ENCODE measurements at regions not wholly inside any gene's neighbourhood (a gene's known extent, or its start where the extent isn't known, plus 50 kb on each side); places are given as distances from the start of the nearest gene placed in this dataset.

GRCh38 chr3:73727117-73727821, 102.5 kb upstream of the PDZRN3 start:
- no peaks in the 10 kb centered on the region for H3K27me3 ChIP-seq (replicated peaks; ENCODE audit: insufficient read depth)
- TF ChIP-seq POLR2A (IDR thresholded peaks at IDR 0.05) (no peak), CTCF (IDR thresholded peaks at IDR 0.05) (no peak), POLR2AphosphoS5 (IDR thresholded peaks at IDR 0.05) (no peak)
- WGBS, result 60% methylated on average over 8 of the region's 8 CpGs
- no peak for DNase-seq (ENCODE audit: low spot score)
- no peak overlapping the region for H3K27ac ChIP-seq
- H3K4me3 ChIP-seq, result no peak overlapping the region
- H3K36me3 ChIP-seq, result no peaks in the 10 kb centered on the region
- no peaks in the 10 kb centered on the region for H3K4me1 ChIP-seq (replicated peaks)
- intact Hi-C loops (cut with DNase I), result no loop called here
- no peaks in the 10 kb centered on the region for H3K9me3 ChIP-seq

GRCh38 chr3:73723596-73723995, 98.9 kb upstream of the PDZRN3 start:
- 89% methylated on average over 3 of the region's 3 CpGs for WGBS
- DNase-seq (ENCODE audit: low spot score), result no peak
- intact Hi-C loops (cut with DNase I), result no loop called here

GRCh38 chr3:73719861-73720260, 95.1 kb upstream of the PDZRN3 start:
- Histone ChIP-seq H3K27ac (peak overlapping the region; percentile 83 to 84), H3K27me3 (replicated peaks; ENCODE audit: insufficient read depth) (no peaks in the 10 kb centered on the region), H3K36me3 (no peaks in the 10 kb centered on the region), H3K4me1 (replicated peaks) (peaks cover 13% of the 10 kb centered on the region), H3K9me3 (no peaks in the 10 kb centered on the region), H3K4me3 (no peak overlapping the region)
- 10% methylated on average over 6 of the region's 6 CpGs for WGBS
- intact Hi-C loops (cut with DNase I), result loop anchor here (5.0 kb wide), 1 partner anchor 93 kb away; no protein-coding TSS in a partner anchor
- peak; percentile 33 for DNase-seq (ENCODE audit: low spot score)
- TF ChIP-seq POLR2AphosphoS5 (IDR thresholded peaks at IDR 0.05) (peak; percentile 46), POLR2A (IDR thresholded peaks at IDR 0.05) (no peak)

More at GRCh38 chr3:73723596-73723995, 98.9 kb upstream of the PDZRN3 start:
- no peaks in the 10 kb centered on the region for H3K36me3 ChIP-seq
- peaks cover 6% of the 10 kb centered on the region for H3K4me1 ChIP-seq (replicated peaks)
- no peaks in the 10 kb centered on the region for H3K9me3 ChIP-seq
- no peak for TF ChIP-seq POLR2AphosphoS5 (IDR thresholded peaks at IDR 0.05)
- no peak for TF ChIP-seq POLR2A (IDR thresholded peaks at IDR 0.05)
- TF ChIP-seq CTCF (IDR thresholded peaks at IDR 0.05), result no peak
- H3K4me3 ChIP-seq, result no peak overlapping the region
- no peak overlapping the region for H3K27ac ChIP-seq
- no peaks in the 10 kb centered on the region for H3K27me3 ChIP-seq (replicated peaks; ENCODE audit: insufficient read depth)

GRCh38 chr3:73719413-73719851, 94.7 kb upstream of the PDZRN3 start:
- no peaks in the 10 kb centered on the region for H3K9me3 ChIP-seq
- no peak for TF ChIP-seq POLR2AphosphoS5 (IDR thresholded peaks at IDR 0.05)
- no peak for TF ChIP-seq POLR2A (IDR thresholded peaks at IDR 0.05)
- TF ChIP-seq CTCF (IDR thresholded peaks at IDR 0.05), result no peak
- intact Hi-C loops (cut with DNase I), result loop anchor here (5.0 kb wide), 1 partner anchor 92 kb away; no protein-coding TSS in a partner anchor
- WGBS, result 29% methylated on average over 5 of the region's 5 CpGs
- H3K27me3 ChIP-seq (replicated peaks; ENCODE audit: insufficient read depth), result no peaks in the 10 kb centered on the region
- H3K36me3 ChIP-seq, result no peaks in the 10 kb centered on the region
- peak overlapping the region; percentile 83 to 84 for H3K27ac ChIP-seq
- H3K4me3 ChIP-seq, result no peak overlapping the region
- peaks cover 13% of the 10 kb centered on the region for H3K4me1 ChIP-seq (replicated peaks)
- DNase-seq (ENCODE audit: low spot score), result no peak

GRCh38 chr3:73718326-73719110, 93.8 kb upstream of the PDZRN3 start:
- no peaks in the 10 kb centered on the region for H3K27me3 ChIP-seq (replicated peaks; ENCODE audit: insufficient read depth)
- peak; percentile 54 for DNase-seq (ENCODE audit: low spot score)
- H3K36me3 ChIP-seq, result no peaks in the 10 kb centered on the region
- intact Hi-C loops (cut with DNase I), result loop anchor here (5.0 kb wide), 1 partner anchor 91 kb away; no protein-coding TSS in a partner anchor
- 23% methylated on average over 5 of the region's 5 CpGs for WGBS
- H3K9me3 ChIP-seq, result no peaks in the 10 kb centered on the region
- H3K4me3 ChIP-seq, result no peak overlapping the region
- H3K4me1 ChIP-seq (replicated peaks), result peaks cover 13% of the 10 kb centered on the region
- TF ChIP-seq POLR2AphosphoS5 (IDR thresholded peaks at IDR 0.05) (peak; percentile 79), POLR2A (IDR thresholded peaks at IDR 0.05) (no peak), CTCF (IDR thresholded peaks at IDR 0.05) (peak in 1 of 4 experiments; percentile 8)
- peak overlapping the region; percentile 83 to 84 for H3K27ac ChIP-seq

All from prostate gland (tissue), 2 donors.